Neural cell (in vitro differentiated cells): ENCODE measurements at regions not wholly inside any gene's neighbourhood (a gene's known extent, or its start where the extent isn't known, plus 50 kb on each side); places are given as distances from the start of the nearest gene placed in this dataset.

ENCODE experiments used
- EP300 ChIP-seq: fragments of 450-650 bp; conservative IDR thresholded peaks from 2 replicates; pipeline ENCODE4 v1.6.1; 2014; ENCODE audit warnings: antibody characterized with exemption, mild to moderate bottlenecking, moderate library complexity; ENCODE audit not compliant: poor library complexity, severe bottlenecking
- EZH2 ChIP-seq: fragments of 200-600, 300-800 bp; shearing (Covaris generic), sonication (generic); IDR thresholded peaks from 2 replicates; pipeline ENCODE4 v1.6.1; 2014; ENCODE audit warnings: antibody characterized with exemption, low read length, borderline replicate concordance, mild to moderate bottlenecking; ENCODE audit not compliant: insufficient read depth, poor library complexity, severe bottlenecking
- MXI1 ChIP-seq: fragments of 450-650 bp; conservative IDR thresholded peaks from 2 replicates; pipeline ENCODE4 v1.6.1; 2014; ENCODE audit warnings: antibody characterized with exemption, mild to moderate bottlenecking; ENCODE audit not compliant: poor library complexity, severe bottlenecking
- POLR2AphosphoS5 ChIP-seq: IDR thresholded peaks from 2 replicates; pipeline ENCODE4 v1.6.1; 2012
- RAD21 ChIP-seq: fragments of 450-650 bp; conservative IDR thresholded peaks from 2 replicates; pipeline ENCODE4 v1.6.1; 2014; ENCODE audit warnings: antibody characterized with exemption, mild to moderate bottlenecking, moderate library complexity
- SMC3 ChIP-seq: fragments of 450-650 bp; conservative IDR thresholded peaks from 2 replicates; pipeline ENCODE4 v1.6.1; 2014; ENCODE audit warnings: antibody characterized with exemption, mild to moderate bottlenecking, moderate library complexity; ENCODE audit not compliant: poor library complexity
- TAF1 ChIP-seq: IDR thresholded peaks from 2 replicates; pipeline ENCODE4 v1.6.1; 2012; ENCODE audit warnings: low read depth
- TF ChIP-seq, protein P1 (sequence below): fragments of 450-650 bp; IDR thresholded peaks from 2 replicates; pipeline ENCODE4 v1.5.1; 2014; ENCODE audit warnings: antibody characterized with exemption, mild to moderate bottlenecking, moderate library complexity; ENCODE audit not compliant: poor library complexity, severe bottlenecking
- TF ChIP-seq, protein P2 (sequence below): IDR thresholded peaks from 2 replicates; pipeline ENCODE4 v1.6.1; 2012; ENCODE audit warnings: borderline replicate concordance

DNA sequence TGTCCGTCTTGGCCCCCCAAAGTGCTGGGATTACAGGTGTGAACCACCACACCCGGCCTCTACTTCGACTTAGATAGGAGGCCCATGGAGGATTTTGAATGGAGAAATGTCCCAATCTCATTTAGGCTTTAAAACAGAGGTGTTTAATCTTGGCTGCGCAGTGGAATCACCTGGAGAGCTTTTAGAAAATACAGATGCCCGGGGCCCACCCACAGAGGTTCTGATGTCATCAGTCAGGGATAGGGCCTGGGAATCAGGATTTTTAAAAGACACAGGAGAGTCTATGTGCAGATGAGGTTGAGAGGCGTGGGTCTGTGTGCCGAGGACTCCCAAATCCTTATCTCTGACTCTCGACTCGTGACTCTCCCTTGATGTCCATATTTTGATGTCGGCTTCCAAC lies 124.0 kb upstream of the BOD1 start:
- TF ChIP-seq TAF1 (no peak), POLR2AphosphoS5 (no peak), EZH2 (no peak), MXI1 (no peak), EP300 (no peak), SMC3 (no peak), RAD21 (no peak)
- TF ChIP-seq, protein P1, sequence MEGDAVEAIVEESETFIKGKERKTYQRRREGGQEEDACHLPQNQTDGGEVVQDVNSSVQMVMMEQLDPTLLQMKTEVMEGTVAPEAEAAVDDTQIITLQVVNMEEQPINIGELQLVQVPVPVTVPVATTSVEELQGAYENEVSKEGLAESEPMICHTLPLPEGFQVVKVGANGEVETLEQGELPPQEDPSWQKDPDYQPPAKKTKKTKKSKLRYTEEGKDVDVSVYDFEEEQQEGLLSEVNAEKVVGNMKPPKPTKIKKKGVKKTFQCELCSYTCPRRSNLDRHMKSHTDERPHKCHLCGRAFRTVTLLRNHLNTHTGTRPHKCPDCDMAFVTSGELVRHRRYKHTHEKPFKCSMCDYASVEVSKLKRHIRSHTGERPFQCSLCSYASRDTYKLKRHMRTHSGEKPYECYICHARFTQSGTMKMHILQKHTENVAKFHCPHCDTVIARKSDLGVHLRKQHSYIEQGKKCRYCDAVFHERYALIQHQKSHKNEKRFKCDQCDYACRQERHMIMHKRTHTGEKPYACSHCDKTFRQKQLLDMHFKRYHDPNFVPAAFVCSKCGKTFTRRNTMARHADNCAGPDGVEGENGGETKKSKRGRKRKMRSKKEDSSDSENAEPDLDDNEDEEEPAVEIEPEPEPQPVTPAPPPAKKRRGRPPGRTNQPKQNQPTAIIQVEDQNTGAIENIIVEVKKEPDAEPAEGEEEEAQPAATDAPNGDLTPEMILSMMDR = no peak
- TF ChIP-seq, protein P2, sequence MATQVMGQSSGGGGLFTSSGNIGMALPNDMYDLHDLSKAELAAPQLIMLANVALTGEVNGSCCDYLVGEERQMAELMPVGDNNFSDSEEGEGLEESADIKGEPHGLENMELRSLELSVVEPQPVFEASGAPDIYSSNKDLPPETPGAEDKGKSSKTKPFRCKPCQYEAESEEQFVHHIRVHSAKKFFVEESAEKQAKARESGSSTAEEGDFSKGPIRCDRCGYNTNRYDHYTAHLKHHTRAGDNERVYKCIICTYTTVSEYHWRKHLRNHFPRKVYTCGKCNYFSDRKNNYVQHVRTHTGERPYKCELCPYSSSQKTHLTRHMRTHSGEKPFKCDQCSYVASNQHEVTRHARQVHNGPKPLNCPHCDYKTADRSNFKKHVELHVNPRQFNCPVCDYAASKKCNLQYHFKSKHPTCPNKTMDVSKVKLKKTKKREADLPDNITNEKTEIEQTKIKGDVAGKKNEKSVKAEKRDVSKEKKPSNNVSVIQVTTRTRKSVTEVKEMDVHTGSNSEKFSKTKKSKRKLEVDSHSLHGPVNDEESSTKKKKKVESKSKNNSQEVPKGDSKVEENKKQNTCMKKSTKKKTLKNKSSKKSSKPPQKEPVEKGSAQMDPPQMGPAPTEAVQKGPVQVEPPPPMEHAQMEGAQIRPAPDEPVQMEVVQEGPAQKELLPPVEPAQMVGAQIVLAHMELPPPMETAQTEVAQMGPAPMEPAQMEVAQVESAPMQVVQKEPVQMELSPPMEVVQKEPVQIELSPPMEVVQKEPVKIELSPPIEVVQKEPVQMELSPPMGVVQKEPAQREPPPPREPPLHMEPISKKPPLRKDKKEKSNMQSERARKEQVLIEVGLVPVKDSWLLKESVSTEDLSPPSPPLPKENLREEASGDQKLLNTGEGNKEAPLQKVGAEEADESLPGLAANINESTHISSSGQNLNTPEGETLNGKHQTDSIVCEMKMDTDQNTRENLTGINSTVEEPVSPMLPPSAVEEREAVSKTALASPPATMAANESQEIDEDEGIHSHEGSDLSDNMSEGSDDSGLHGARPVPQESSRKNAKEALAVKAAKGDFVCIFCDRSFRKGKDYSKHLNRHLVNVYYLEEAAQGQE = no peak
